ENCODE measurements at regions not wholly inside any gene's neighbourhood (a gene's known extent, or its start where the extent isn't known, plus 50 kb on each side); places are given as distances from the start of the nearest gene placed in this dataset.

DNA sequence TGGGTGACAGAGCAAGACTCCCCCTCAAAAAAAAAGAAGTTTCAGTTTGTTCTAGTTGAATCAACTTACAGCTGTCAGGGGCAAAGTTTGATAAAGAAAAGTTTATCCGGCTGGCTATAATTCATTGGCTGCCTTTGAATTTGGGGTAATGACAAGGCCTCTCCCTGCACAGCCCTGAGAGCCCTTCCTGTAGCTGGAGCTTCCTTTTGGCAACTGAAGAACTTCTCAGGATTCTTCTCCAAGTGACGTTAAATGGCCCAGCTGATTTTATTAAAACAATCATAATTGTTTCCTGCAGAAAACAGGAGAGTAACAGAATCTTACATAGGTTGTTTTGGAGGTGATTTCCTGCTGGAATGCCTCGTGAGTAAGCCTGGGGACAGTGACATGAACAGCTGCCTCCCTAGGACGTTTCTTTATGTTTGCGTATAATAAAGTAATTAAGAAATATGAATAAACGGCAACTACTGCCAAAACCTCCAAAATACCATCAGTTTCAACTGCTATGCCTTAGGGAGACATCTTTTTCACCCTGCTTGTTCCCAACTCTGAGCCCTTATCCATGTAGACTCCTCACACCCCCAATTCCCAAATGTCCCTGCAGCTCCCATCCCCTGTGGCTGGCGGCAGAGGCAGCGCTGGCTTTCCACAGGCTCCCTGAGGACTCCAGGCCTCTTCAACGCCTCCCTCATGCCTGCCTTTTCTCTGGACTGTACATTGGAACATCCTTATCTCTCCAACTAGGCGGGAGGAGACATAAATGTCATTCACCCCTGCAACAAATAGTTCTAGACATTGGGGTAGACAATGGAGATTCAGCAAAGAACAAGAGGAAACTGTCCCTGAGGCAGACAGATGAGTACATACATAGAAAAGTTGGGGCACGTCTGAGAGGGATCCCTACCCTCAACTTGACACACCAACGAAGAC lies 59.2 kb upstream of the FZD7 start:
- TF ChIP-seq, protein P1, sequence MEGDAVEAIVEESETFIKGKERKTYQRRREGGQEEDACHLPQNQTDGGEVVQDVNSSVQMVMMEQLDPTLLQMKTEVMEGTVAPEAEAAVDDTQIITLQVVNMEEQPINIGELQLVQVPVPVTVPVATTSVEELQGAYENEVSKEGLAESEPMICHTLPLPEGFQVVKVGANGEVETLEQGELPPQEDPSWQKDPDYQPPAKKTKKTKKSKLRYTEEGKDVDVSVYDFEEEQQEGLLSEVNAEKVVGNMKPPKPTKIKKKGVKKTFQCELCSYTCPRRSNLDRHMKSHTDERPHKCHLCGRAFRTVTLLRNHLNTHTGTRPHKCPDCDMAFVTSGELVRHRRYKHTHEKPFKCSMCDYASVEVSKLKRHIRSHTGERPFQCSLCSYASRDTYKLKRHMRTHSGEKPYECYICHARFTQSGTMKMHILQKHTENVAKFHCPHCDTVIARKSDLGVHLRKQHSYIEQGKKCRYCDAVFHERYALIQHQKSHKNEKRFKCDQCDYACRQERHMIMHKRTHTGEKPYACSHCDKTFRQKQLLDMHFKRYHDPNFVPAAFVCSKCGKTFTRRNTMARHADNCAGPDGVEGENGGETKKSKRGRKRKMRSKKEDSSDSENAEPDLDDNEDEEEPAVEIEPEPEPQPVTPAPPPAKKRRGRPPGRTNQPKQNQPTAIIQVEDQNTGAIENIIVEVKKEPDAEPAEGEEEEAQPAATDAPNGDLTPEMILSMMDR (IDR thresholded peaks at IDR 0.05): no peak
- TF ChIP-seq ZFX (IDR thresholded peaks at IDR 0.05; ENCODE audit: borderline replicate concordance): no peak
- H3K27ac ChIP-seq: no peak overlapping the region

DNA sequence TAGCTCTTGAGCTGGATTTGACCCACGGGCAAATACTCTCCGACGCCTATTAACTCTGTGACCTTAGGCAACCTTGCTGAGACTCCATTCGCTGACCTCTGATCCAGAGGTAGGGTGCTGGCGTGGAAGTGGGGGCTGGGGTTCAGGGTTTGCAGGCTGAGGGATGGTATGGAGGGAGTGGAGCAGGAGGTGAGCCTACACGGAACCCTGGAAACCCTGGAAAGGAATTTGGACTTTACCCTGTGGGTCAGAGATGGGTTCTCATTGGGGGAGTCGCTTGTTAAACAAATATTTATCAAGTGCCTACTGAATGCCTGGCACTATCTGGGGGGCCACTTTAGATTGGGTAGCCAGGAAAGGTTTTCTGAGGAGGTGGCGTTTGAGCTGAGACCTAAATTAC lies 58.2 kb upstream of the FZD7 start:
- TF ChIP-seq, protein P1 (IDR thresholded peaks at IDR 0.05): no peak
- no peak for TF ChIP-seq ZFX (IDR thresholded peaks at IDR 0.05; ENCODE audit: borderline replicate concordance)
- no peak overlapping the region for H3K27ac ChIP-seq

DNA sequence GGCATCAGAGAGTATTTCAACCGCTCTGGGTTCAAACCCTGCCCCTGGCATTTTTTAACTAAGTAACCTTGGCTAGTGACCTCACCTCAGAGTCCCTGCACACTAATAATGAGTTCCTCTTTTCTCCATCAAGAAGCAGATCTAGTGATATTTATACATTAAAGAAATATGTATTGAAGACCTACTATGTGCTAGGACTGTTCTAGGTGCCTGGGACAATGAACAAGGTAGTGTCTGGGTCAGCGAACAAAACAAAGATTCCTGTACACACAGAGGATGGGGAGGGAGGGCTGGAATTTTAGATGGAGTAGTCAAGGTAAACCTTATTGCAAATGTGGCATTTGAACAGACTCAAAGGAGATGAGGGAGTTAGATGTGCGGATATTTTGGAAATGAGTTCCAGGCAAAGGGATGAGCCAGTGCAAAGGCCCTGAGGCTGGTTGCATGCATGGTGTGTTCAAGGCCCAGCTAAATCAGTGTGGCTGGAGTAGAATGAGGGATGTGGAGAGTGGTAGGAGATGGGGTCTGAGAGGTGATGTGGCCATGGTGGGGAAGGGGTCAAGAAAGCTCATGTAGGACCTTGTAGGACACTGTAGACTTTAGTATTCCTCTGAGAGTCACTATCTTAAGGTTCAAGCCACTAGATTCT lies 57.6 kb upstream of the FZD7 start:
- TF ChIP-seq ZFX (IDR thresholded peaks at IDR 0.05; ENCODE audit: borderline replicate concordance): no peak
- TF ChIP-seq, protein P1 (IDR thresholded peaks at IDR 0.05): no peak
- H3K27ac ChIP-seq: no peak overlapping the region

DNA sequence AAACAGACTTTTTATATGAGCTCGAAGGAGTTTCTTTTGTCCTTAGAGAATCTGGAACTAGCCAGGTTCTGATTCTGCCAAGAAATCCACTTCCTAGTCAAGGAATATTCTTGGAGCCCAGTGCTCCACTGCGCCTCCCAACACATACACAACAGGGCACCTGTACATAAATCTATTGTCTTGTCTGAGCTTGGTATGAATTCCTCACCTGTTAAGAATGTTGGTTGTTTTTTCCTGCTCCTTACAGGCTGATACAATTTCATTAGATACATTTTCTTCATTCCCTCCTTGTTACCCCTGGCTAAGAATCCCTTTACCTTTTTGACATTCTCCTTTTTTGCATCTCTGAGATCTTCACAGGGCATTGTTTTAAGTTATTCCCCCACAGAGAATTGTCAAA lies 56.0 kb upstream of the FZD7 start:
- H3K27ac ChIP-seq: no peak overlapping the region
- TF ChIP-seq, protein P1 (IDR thresholded peaks at IDR 0.05): no peak
- no peak for TF ChIP-seq ZFX (IDR thresholded peaks at IDR 0.05; ENCODE audit: borderline replicate concordance)

DNA sequence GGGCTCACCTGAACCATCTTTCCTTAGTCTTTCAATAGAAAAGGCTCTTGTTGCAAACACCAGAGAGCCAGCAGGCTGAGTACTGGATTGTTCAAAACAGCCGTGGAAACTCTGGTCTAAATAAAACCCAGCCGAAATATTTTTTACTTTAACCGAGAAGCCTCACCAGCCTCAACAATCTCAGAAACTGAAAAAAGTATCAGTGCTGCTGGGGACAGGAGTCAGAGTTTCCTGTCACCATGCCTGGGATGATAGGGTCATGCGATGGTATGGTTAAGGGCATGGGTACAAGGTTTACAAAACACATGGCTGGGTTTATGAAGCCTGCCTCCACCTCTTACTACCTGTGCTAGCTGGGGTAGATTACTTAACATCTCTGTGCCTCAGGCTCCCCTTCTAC lies 55.3 kb upstream of the FZD7 start:
- TF ChIP-seq, protein P1 (IDR thresholded peaks at IDR 0.05): no peak
- TF ChIP-seq ZFX (IDR thresholded peaks at IDR 0.05; ENCODE audit: borderline replicate concordance): no peak
- H3K27ac ChIP-seq: no peak overlapping the region

DNA sequence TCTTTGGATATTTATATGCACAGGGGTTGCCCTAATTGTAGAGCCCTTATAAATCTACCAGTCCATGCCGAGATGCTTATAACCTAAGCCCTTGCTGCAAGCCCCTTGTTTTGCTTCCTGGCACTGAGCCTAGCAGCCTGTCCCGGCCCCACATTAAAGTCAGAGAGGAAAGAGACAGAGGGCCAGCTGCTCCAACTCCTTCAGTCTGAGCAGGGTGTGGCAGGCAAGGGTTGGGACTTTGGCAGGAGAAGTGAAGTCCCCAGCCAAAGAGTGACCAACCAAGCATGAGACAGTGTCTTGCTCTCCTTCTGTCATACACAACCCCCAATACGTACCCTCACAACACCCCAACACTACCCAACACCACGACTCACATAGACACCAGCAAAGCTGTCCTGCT lies 54.7 kb upstream of the FZD7 start:
- no peak for TF ChIP-seq ZFX (IDR thresholded peaks at IDR 0.05; ENCODE audit: borderline replicate concordance)
- TF ChIP-seq, protein P1 (IDR thresholded peaks at IDR 0.05): no peak
- H3K27ac ChIP-seq: no peak overlapping the region

DNA sequence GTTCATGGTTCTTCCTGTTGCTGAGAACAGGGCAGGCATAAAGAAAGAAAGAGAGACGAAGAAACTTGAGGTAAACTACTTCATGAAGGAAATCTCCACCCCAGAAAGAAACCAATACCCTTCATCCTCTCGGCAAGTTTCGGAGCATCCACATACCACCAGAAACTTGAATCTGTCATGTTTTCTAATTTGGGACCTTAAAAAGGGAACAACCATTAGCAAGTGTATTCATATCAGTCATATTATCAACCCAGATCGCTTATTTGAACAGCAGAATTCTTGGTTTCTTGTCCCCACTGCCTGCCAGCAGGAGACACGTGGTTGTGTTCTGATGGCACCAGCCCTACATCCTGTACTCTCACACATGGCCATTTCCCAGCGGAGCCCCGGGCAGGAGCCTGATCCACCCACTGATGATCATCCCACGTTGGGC lies 53.2 kb upstream of the FZD7 start:
- TF ChIP-seq, protein P1 (IDR thresholded peaks at IDR 0.05): no peak
- no peak for TF ChIP-seq ZFX (IDR thresholded peaks at IDR 0.05; ENCODE audit: borderline replicate concordance)
- no peak overlapping the region for H3K27ac ChIP-seq
